CD4-positive, alpha-beta T cell treated with Interleukin-21 for 1 hour (primary cell): ENCODE measurements at regions not wholly inside any gene's neighbourhood (a gene's known extent, or its start where the extent isn't known, plus 50 kb on each side); places are given as distances from the start of the nearest gene placed in this dataset.
"Not testable (repeated sequence)": the region's sequence is repeated elsewhere in the genome, so short reads cannot be mapped to it uniquely, and the experiment has no call there.

Experiments used
- DNase-seq: peaks from one replicate; pipeline ENCODE4 v3.0.0-alpha.2; 2020

GRCh38 chr14:106315436-106315835 is 789.1 kb downstream of the TMEM121 start:
- no peak for DNase-seq

DNA sequence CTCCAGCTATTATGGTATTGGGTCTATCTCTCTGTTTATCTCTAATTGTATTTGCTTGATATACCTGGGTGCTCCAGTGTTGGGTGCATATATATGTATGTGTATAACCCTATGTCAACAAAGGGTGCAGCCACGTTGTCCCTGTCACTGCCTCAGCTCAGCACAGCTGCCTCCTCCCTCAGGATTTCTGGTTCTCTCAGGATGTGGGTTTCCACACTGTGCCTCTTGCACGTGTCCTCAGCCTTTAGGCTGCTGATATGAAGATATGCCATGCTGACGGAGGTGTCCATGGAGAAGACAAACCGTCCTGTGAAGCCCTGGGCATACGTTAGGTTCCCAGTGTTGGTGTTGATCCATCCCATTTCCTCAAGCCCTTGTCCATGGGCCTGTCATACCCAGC is 791.2 kb downstream of the TMEM121 start:
- no peak for DNase-seq

DNA sequence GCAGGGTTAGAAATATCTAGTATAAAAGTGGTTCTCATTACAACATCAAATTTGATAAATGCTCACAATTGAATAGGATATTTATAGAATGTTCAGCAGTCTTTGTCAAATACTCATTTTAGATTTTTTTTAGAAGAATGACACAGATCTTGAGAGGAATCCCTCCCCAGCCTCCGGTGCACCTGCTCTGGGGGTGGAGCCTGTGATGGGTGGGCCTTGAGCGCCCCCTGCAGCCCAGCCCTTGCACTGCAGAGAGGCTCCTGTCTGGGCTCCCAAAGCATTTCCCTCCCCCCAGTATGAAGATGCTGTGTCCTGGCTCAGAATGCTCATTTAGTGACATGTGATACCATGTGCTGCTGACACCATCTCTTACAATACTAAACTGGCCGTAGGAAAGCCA is 792.3 kb downstream of the TMEM121 start:
- peak; percentile 52 for DNase-seq

DNA sequence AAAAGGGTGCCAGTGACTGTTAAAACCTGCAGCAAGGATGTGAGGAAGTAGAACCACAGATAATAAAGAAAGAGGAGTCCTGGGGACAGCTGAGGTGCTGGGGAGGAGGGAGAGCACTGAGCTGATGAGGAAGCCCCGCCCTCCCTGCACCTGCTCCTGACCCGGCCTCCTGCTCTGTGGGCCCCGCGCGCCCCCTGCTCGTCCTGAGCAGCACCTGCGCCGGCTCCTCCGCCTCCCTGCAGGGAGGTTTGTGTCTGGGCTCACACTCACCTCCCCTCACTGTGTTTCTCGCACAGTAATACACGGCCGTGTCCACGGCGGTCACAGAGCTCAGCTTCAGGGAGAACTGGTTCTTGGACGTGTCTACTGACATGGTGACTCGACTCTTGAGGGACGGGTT is 797.6 kb downstream of the TMEM121 start:
- DNase-seq, result peak; percentile 17

DNA sequence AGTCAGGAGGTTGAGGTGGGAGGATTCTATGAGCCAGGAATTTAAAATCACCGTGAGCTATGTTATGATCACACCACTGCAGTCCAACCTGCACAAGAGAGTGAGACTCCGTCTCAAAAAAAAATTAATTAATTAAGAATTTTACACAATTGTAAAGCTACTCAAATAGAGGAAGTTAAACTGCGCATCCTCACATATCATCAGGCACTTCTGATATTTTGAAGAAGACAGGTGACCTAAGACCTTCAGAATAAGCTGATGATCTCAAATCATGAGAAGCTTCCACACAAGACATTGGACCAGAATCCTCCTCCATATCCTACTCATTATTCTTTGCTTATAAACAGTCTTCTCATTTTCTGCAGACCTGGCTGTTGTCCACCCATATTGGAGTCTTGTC is 800.9 kb downstream of the TMEM121 start:
- DNase-seq, result no peak

- DNase-seq, result not testable (repeated sequence)
Observed at GRCh38 chr14:106327702-106328353, 801.4 kb downstream of the TMEM121 start.

GRCh38 chr14:106329243-106329642 is 802.9 kb downstream of the TMEM121 start:
- DNase-seq, result not testable (repeated sequence)

GRCh38 chr14:106329987-106330774 is 803.8 kb downstream of the TMEM121 start:
- not testable (repeated sequence) for DNase-seq

GRCh38 chr14:106334428-106335109 is 808.2 kb downstream of the TMEM121 start:
- DNase-seq, result peak; percentile 58

DNA sequence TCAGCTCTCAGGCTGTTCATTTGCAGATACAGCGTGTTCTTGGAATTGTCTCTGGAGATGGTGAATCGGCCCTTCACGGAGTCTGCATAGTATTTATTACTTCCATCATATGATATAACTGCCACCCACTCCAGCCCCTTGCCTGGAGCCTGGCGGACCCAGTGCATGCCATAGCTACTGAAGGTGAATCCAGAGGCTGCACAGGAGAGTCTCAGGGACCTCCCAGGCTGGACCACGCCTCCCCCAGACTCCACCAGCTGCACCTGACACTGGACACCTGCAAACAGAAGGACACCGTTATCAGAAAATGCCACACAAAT is 808.7 kb downstream of the TMEM121 start:
- not testable (repeated sequence) for DNase-seq

- not testable (repeated sequence) for DNase-seq
Observed at GRCh38 chr14:106338775-106339174, 812.4 kb downstream of the TMEM121 start.

GRCh38 chr14:106340658-106341057 is 814.3 kb downstream of the TMEM121 start:
- not testable (repeated sequence) for DNase-seq

- DNase-seq, result not testable (repeated sequence)
Observed at GRCh38 chr14:106341161-106341560, 814.8 kb downstream of the TMEM121 start.

DNA sequence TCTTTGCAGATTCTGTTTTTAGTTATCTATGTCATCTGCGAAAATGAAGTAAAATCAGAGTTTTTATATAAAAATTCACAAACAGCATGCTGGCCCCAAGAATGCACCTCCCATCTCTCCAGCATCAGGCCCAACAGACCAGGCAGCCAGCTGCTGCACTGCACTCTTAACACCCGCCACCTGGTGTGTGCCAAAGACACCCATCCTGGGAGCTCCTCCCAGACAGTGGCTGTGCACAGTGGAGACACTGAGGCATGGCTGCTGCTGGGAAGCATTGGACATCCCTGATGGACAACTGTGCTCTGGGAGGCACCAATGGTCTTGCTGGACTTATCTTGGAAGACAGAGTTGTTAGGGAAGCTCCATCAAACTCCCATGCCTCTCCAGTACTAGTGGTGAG is 817.2 kb downstream of the TMEM121 start:
- no peak for DNase-seq

DNA sequence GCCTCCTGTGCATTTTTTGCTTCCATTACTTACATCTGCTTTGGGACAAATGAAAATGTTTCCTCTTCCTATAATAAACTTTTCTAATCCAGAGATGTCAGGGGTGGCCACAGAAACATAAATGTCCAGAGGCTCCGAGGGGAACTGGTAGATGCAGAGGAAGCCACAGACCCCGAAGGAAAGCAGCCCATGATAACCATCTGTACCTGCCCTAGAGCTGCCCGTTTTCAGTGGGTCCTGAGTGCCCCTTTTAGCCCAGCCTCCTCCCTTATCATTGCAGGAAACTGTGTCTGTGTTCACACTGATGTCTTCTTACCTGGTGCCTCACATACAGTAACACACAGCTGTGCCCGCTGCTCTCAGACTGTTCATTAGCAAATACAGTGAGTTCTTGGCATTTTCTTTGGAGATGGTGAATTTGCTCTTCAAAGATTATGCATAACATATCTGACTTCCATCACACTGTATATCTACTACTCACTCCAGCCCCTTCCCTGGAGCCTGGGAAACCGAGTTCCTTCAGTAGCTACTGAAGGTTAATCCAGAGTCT is 817.8 kb downstream of the TMEM121 start:
- not testable (repeated sequence) for DNase-seq

DNA sequence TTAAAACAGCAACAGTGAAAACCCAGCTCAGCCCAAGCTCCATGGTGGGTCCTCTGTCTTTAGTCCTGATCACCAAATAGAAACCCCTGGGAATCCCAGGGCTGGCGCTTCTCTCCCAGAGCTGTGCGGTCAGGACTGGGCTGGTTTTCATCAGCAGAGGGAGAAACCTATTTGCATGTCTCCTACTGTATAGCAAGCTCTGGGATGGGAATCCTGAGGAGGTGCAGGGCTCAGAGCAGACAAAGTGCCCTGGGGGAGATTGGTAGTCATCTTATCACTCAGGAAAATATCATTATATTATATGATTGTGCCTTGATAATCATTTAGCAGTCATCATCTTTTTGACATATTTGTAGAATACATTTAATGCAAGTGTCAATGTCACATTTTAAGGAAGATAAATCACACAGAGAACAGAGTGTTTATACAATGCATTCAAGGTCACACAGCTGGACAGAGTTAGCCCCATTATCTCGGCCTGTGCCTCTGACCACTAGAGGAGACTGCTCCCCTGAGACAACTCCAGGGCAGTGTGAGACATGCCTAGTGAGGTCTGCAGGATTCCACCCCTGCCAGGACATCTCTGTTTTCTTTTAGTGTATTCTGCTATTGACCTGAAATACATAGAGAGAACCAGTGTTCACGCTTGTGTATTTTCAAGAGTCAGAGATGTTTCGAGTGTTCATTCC is 818.6 kb downstream of the TMEM121 start:
- not testable (repeated sequence) for DNase-seq

- DNase-seq, result no peak
Observed at GRCh38 chr14:106346084-106346483, 819.7 kb downstream of the TMEM121 start.

DNA sequence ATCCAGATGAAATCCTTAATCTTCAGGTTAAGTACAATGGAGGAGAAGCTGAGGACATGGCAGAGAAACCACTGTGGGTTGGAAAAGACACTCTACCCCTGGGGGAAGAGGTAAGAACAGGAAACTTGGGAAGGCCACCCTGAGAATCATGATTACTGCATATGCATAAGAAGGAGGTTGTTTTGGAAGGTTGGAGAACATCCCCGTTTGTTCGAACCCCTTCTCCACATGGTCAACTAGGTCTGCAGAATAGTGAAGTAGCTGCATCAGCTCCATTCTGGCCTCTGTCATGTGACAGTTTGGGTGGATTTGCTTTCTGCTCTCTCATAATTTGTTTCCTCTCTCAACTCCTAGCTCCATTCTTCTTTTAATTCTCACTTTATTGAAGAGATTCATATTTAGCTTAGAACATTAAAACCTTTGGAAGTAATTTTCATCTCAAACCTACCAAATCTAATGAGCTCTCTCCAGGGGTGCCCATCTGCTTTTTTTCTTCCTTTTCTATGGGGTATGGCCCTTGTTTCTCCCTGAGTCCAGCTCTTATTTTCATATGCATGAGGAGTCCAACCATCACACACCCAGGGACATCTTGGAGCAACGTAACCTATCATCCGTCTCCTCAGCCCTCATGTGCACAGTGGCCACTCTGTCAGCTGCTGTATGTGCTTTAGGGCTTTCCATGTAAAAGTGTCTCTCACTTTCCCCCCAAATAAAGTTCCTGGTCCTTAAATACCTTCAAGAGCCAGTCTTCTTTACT is 820.3 kb downstream of the TMEM121 start:
- no peak for DNase-seq

GRCh38 chr14:106347291-106347778 is 821.0 kb downstream of the TMEM121 start:
- no peak for DNase-seq

GRCh38 chr14:106347890-106348755 is 821.7 kb downstream of the TMEM121 start:
- DNase-seq, result no peak
